ENCODE measurements at regions not wholly inside any gene's neighbourhood (a gene's known extent, or its start where the extent isn't known, plus 50 kb on each side); places are given as distances from the start of the nearest gene placed in this dataset.

DNA sequence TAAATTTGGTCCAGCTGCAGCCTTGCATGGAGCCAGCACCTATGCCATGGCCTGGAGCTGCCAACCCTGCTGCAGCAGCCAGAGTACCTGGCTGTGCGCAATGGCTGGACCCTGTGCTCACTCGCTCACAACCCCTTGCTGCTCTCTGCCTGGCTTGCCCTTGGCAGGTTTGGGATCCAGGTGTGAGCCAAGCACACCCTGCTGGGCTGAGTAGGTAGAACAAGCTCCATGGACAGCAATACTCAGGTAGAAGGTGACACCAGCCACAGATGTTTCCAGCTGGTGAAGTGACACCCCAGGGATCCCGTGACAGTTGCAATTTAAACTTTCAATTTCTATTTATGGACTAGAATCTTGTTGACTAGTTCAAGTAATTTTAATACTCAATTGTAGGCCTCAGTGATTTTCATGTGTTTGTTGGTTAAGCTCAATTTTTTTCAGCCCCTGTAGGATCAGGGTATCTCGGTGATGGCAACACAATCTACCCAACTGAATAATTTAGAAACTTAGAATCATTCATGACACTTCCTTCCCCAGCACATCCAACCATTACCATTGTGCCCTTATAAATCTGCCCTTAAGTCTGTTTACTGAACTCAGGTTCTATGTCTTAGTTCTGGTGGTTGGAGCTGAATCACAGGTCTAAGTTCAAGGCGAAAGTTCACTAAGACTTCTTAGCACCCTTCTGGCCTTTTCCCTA lies 480.0 kb downstream of the PMP22 start:
- TF ChIP-seq, protein P1, sequence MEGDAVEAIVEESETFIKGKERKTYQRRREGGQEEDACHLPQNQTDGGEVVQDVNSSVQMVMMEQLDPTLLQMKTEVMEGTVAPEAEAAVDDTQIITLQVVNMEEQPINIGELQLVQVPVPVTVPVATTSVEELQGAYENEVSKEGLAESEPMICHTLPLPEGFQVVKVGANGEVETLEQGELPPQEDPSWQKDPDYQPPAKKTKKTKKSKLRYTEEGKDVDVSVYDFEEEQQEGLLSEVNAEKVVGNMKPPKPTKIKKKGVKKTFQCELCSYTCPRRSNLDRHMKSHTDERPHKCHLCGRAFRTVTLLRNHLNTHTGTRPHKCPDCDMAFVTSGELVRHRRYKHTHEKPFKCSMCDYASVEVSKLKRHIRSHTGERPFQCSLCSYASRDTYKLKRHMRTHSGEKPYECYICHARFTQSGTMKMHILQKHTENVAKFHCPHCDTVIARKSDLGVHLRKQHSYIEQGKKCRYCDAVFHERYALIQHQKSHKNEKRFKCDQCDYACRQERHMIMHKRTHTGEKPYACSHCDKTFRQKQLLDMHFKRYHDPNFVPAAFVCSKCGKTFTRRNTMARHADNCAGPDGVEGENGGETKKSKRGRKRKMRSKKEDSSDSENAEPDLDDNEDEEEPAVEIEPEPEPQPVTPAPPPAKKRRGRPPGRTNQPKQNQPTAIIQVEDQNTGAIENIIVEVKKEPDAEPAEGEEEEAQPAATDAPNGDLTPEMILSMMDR (IDR thresholded peaks at IDR 0.05 in 4 of 5, conservative IDR thresholded peaks at IDR 0.05 in 1 of 5) = no peak
- TF ChIP-seq POLR2A (IDR thresholded peaks at IDR 0.05) = no peak

Measured in gastrocnemius medialis (tissue), 4 donors.